ENCODE measurements at regions not wholly inside any gene's neighbourhood (a gene's known extent, or its start where the extent isn't known, plus 50 kb on each side); places are given as distances from the start of the nearest gene placed in this dataset.

GRCh38 chr13:90702050-90702449 is 645.4 kb upstream of the MIR17HG start:
- Histone ChIP-seq H3K79me2 (no peaks in the 10 kb centered on the region), H3K4me1 (no peaks in the 10 kb centered on the region), H3K4me3 (ENCODE audit: low read depth, low read length) (no peak overlapping the region), H3K9ac (no peak overlapping the region), H3K4me2 (ENCODE audit: low read length) (no peak overlapping the region), H3K27me3 (ENCODE audit: control insufficient read depth, insufficient read depth, low read length) (no peaks in the 10 kb centered on the region), H3K27ac (no peak overlapping the region), H2AFZ (no peak overlapping the region), H3K36me3 (ENCODE audit: control insufficient read depth, insufficient read depth, low read length) (no peaks in the 10 kb centered on the region), H3K9me3 (ENCODE audit: control insufficient read depth, low read length) (no peaks in the 10 kb centered on the region)
- TF ChIP-seq CTCF (IDR thresholded peaks at IDR 0.05): no peak

- Histone ChIP-seq H3K9me3 (ENCODE audit: control insufficient read depth, low read length) (no peaks in the 10 kb centered on the region), H3K36me3 (ENCODE audit: control insufficient read depth, insufficient read depth, low read length) (no peaks in the 10 kb centered on the region), H3K4me1 (no peaks in the 10 kb centered on the region), H3K27me3 (ENCODE audit: control insufficient read depth, insufficient read depth, low read length) (no peaks in the 10 kb centered on the region), H3K9ac (no peak overlapping the region), H3K4me2 (ENCODE audit: low read length) (no peak overlapping the region), H3K27ac (no peak overlapping the region), H3K79me2 (no peaks in the 10 kb centered on the region), H2AFZ (no peak overlapping the region), H3K4me3 (ENCODE audit: low read depth, low read length) (no peak overlapping the region)
- no peak for TF ChIP-seq CTCF (IDR thresholded peaks at IDR 0.05)
These were observed 640.9 kb upstream of the MIR17HG start for GRCh38 chr13:90706631-90707030.

GRCh38 chr13:90708128-90708527 is 639.4 kb upstream of the MIR17HG start:
- Histone ChIP-seq H3K27me3 (ENCODE audit: control insufficient read depth, insufficient read depth, low read length) (no peaks in the 10 kb centered on the region), H3K4me1 (no peaks in the 10 kb centered on the region), H3K4me2 (ENCODE audit: low read length) (no peak overlapping the region), H2AFZ (no peak overlapping the region), H3K27ac (no peak overlapping the region), H3K4me3 (ENCODE audit: low read depth, low read length) (no peak overlapping the region), H3K36me3 (ENCODE audit: control insufficient read depth, insufficient read depth, low read length) (no peaks in the 10 kb centered on the region), H3K9ac (no peak overlapping the region), H3K79me2 (no peaks in the 10 kb centered on the region), H3K9me3 (ENCODE audit: control insufficient read depth, low read length) (no peaks in the 10 kb centered on the region)
- no peak for TF ChIP-seq CTCF (IDR thresholded peaks at IDR 0.05)

GRCh38 chr13:90709319-90709718 is 638.2 kb upstream of the MIR17HG start:
- Histone ChIP-seq H3K27ac (no peak overlapping the region), H2AFZ (no peak overlapping the region), H3K27me3 (ENCODE audit: control insufficient read depth, insufficient read depth, low read length) (no peaks in the 10 kb centered on the region), H3K4me1 (no peaks in the 10 kb centered on the region), H3K9ac (no peak overlapping the region), H3K9me3 (ENCODE audit: control insufficient read depth, low read length) (no peaks in the 10 kb centered on the region), H3K36me3 (ENCODE audit: control insufficient read depth, insufficient read depth, low read length) (no peaks in the 10 kb centered on the region), H3K4me2 (ENCODE audit: low read length) (no peak overlapping the region), H3K79me2 (no peaks in the 10 kb centered on the region), H3K4me3 (ENCODE audit: low read depth, low read length) (no peak overlapping the region)
- TF ChIP-seq CTCF (IDR thresholded peaks at IDR 0.05): no peak

GRCh38 chr13:90710164-90710759 is 637.2 kb upstream of the MIR17HG start:
- Histone ChIP-seq H3K9ac (no peak overlapping the region), H3K4me2 (ENCODE audit: low read length) (no peak overlapping the region), H3K4me3 (ENCODE audit: low read depth, low read length) (no peak overlapping the region), H3K27ac (no peak overlapping the region), H3K79me2 (no peaks in the 10 kb centered on the region), H3K27me3 (ENCODE audit: control insufficient read depth, insufficient read depth, low read length) (no peaks in the 10 kb centered on the region), H2AFZ (no peak overlapping the region), H3K9me3 (ENCODE audit: control insufficient read depth, low read length) (no peaks in the 10 kb centered on the region), H3K4me1 (no peaks in the 10 kb centered on the region), H3K36me3 (ENCODE audit: control insufficient read depth, insufficient read depth, low read length) (no peaks in the 10 kb centered on the region)
- TF ChIP-seq CTCF (IDR thresholded peaks at IDR 0.05): no peak

Data from parathyroid adenoma (tissue), 2 donors.